Astrocyte of the spinal cord (primary cell): ENCODE measurements at regions not wholly inside any gene's neighbourhood (a gene's known extent, or its start where the extent isn't known, plus 50 kb on each side); places are given as distances from the start of the nearest gene placed in this dataset.

Source experiments
- DNase-seq: peaks from one replicate; pipeline ENCODE4 v3.0.0; 2011; ENCODE audit warnings: low read depth, low spot score
- H3K4me3 ChIP-seq: 2 replicates; pipeline ENCODE4 v1.5.1; 2011; ENCODE audit warnings: low read depth, mild to moderate bottlenecking, low read length, moderate library complexity
- CTCF ChIP-seq: IDR thresholded peaks from 2 replicates; pipeline ENCODE4 v1.5.1; 2012; ENCODE audit warnings: low read depth, mild to moderate bottlenecking, low read length, inconsistent platforms
- in situ Hi-C: cut with HindIII; loops from 2 replicates; pipeline ENCODE4 v1.10.0; 2017; ENCODE audit warnings: low sequenced_read_pairs

- in situ Hi-C loops: no loop called here
- TF ChIP-seq CTCF: no peak
- H3K4me3 ChIP-seq: no peak overlapping the region
- no peak for DNase-seq
Measured at GRCh38 chr1:184854036-184854435, 99.4 kb upstream of the EDEM3 start.

GRCh38 chr1:184851822-184852746 is 97.4 kb upstream of the EDEM3 start:
- in situ Hi-C loops: no loop called here
- DNase-seq: no peak
- no peak overlapping the region for H3K4me3 ChIP-seq
- TF ChIP-seq CTCF: no peak

- in situ Hi-C loops: no loop called here
- DNase-seq: no peak
- H3K4me3 ChIP-seq: no peak overlapping the region
Measured at GRCh38 chr1:184843732-184844495, 89.3 kb upstream of the EDEM3 start.

GRCh38 chr1:184840596-184840995 is 85.9 kb upstream of the EDEM3 start:
- no peak overlapping the region for H3K4me3 ChIP-seq
- no peak for DNase-seq
- in situ Hi-C loops: no loop called here
- TF ChIP-seq CTCF: no peak

More at GRCh38 chr1:184843732-184844495, 89.3 kb upstream of the EDEM3 start:
- TF ChIP-seq CTCF: no peak

GRCh38 chr1:184838504-184838951 is 83.9 kb upstream of the EDEM3 start:
- no peak for TF ChIP-seq CTCF
- DNase-seq: peak; percentile 93
- no peak overlapping the region for H3K4me3 ChIP-seq
- in situ Hi-C loops: no loop called here

GRCh38 chr1:184836934-184837895 is 82.6 kb upstream of the EDEM3 start:
- H3K4me3 ChIP-seq: no peak overlapping the region
- no peak for TF ChIP-seq CTCF
- in situ Hi-C loops: no loop called here
- DNase-seq: no peak
